Medulla oblongata (tissue), 1 donor: ENCODE measurements at regions not wholly inside any gene's neighbourhood (a gene's known extent, or its start where the extent isn't known, plus 50 kb on each side); places are given as distances from the start of the nearest gene placed in this dataset.
"Not testable (repeated sequence)": the region's sequence is repeated elsewhere in the genome, so short reads cannot be mapped to it uniquely, and the experiment has no call there.

Experiments
- DNase-seq: peaks from one replicate; pipeline ENCODE4 v3.0.0-alpha.2; 2015; ENCODE audit errors: extremely low spot score

DNA sequence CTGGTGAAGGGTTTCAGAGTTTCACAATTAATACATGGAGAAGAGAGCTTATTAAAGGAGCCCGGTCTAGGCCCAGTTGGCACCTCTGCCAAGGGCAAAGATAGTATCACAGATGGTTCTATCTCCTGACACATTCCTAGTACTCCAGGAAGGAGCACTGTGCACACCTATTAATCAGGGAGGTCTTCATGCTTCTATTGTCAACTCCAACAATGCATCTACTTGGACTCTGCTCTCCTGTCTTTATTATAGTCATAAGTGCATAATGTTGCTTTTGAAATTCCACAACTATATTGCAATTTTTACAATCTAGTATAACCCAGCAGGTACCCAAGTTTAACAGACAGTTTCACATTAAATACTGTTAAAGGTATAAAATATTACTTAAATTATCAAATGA lies 174.5 kb upstream of the TSC22D1 start:
- no peak for DNase-seq

DNA sequence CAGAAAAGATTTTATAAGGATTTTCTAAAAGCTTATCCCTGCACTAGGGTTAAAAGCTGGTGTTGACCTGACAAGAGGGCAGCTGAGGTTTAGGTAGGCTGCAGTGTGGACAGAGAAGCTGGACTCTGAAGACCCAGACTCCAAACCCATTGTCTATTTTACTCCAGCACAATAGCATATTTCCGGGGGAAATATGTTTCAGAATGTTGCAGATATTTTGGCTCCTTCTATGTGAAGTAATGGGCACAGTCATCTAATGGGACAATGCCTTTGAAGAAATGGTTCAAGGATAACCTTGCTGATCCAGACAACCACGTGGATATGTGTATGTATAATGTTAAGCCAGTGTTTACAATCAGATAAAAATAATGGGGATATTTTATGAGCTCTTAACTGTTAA lies 173.8 kb upstream of the TSC22D1 start:
- DNase-seq: no peak

DNA sequence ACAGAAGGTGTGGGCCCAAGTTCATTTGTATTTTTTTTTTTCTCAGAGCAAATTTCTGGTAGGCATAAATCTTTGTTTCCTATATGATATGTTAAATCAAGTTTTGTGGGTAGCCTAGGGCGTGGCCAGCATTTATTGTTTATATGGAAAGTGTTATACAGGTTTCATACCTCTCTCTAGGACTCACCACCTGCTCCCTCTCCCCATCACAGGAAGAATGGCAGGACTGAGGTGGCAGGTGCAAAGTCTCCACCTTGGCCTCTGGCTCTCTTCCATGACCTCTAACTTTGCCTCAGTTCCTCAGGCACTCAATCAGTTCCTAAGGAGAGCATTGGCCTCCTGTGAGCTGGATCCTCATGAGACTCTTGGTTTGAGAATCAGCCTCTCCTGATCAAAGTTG lies 172.3 kb upstream of the TSC22D1 start:
- DNase-seq: no peak

DNA sequence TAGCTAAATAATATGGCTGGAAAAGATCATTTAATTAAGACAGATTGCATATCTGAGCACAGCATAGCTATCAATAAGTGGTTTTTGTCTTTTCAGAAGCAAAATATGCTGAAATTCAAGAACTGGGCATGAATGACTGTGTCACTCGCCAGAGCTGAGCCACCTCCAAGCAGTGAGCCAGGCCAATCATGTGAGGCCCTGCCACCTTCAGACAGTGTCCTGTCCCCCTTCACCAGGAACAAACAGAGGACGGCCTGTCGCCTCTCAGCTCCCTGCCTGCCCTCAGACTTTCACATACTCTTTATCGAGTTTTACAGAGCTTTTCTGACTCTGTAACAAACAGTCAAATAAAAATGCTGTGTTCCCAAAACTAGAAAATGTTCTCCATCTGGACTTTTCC lies 171.0 kb upstream of the TSC22D1 start:
- DNase-seq: no peak

DNA sequence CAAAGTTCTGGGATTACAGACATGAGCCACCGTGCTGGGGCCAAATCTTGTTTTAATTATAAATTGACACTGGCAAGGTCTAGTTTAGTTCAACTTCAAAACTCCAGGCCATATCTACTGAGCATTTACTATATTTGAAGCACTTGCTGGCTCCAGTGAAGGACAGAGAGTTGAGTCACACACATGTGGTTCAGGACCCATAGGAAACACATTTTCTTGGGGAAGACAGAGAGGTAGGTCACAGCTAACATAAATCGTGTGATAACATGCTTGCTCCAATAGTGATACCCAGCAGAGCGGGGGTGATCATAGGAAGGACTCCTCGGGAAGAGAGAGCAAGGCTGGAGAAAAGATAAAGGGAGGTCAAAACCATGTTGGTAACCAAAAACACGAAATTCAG lies 170.6 kb upstream of the TSC22D1 start:
- DNase-seq: no peak

DNA sequence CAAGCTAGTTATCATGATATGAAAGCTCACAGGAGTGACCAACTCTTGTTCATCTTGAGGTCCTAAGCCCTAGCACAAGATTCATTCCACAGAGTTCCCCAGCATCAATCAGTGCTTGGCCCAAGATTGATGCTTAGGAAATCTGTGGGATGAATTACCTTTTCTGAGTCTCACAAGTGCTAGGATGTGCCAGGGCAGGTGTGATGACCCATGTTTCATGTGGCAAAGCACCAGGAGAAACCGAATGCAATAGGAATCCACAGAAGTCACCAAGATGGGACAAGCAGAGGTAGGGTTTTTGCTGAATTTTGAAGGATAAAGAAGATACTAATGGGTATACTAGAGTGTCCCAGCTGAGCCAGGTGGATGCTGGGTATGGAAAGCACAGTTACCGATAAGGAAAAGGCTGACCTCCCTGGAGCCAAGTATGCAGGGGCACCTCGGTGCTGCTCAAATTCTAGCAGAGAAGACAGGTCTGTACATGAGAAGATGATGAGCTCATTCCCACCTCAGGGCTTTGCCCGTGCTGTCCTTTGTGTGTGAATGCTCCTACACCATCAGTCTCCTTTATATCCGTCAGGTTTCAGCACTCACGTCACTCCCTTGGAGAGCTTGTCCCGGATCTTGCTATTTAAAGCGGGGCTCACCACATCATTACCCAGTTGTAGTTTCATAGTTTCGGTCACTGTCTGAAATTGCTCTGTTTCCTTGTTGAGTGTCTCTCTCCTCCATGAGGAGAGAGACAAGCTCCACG lies 168.9 kb upstream of the TSC22D1 start:
- no peak for DNase-seq

DNA sequence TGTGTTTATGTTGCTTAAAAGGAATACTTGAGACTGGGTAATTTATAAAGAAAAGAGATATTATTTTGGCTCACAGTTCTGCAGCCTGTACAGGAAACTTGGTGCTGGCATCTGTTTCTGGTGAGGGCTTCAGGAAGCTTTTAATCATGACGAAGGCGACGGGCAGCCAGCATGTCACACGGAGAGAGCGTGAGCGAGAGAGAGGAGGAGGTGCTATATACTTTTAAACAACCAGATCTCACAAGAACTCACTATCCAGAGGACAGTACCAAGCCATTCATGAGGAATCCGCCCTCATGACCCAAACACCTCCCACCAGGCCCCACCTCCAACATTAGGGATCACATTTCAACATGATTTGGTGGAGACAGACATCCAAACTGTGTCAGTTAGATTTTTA lies 163.4 kb upstream of the TSC22D1 start:
- no peak for DNase-seq

DNA sequence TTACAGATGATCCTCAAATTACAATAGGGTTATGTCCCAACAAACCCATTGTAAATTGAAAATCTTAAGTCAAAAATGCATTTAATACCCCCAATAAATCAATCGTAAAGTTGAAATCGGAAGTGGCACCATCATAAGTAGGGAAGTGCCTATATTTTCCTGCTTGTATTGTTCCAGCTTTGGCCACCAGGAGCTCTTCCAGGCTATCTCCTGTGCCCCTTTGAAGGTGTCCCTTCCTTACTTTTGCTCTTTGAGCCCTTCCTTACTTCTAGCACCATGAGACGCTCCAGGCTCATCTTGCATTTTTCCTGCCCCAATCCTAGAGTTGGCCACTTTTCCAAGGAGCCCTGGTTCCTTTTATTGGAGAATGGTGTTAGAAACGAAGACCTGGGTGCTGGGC lies 163.0 kb upstream of the TSC22D1 start:
- no peak for DNase-seq

DNA sequence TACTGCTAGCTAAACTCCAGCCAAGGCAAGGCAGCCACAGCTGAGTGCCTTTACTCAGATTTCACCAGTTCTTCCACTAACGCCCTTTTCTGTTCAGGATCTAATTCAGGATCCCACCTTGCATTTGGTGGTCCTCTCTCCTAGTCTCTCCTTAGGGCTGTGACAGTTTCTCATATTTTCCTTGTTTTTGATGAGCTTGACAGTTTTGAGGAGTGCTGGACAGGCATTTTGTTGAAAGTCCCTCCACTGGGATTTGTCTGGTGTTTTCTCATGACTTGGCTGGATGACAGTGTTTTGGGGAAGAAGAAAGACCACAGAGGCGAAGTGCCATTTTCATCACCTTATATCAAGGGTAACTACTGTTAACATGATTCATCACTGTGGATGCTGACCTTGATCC lies 162.3 kb upstream of the TSC22D1 start:
- DNase-seq: no peak

DNA sequence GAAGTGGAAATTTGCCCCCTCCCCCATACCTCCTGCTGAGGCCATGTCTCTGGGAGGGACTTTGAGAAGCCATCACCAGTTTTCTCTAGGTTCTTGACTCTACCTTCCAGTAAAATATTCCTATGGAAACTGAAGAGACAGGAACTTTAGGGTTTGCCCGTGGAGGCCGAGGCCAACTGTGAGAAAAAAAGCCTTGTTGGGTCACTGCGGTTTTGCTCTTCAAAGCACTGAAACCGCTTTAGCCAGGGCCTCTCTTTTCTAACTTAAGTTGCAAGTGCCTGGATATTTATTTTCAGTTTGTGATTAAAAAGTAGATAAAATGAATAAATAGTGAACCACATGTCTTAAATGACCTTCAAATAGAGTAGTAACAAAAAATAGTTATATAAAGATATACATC lies 159.7 kb upstream of the TSC22D1 start:
- DNase-seq: no peak

DNA sequence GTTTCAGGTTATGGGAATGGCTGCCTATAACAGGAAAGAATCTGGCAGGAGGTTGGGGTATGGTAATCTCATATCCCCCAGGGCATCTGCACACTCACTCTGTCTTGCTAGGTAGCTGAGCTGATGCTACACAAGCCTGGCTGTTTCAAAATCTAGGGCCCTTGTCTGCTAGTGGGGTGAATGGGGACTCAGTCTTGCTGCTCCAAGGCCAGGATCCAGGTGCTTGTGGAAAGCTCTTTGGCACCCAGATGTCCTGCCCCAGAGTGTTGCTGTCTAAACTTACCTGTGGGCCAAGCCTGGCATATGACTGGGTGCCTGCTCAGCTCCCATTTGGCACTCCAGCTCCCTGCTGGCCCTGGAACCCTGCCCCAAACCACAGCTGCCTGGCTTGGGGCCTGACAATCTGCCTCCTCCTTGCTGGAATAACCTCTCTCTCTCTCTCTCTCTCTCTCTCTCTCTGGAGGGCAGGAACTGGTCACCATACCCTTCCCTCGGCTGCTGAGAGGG lies 158.1 kb upstream of the TSC22D1 start:
- no peak for DNase-seq

DNA sequence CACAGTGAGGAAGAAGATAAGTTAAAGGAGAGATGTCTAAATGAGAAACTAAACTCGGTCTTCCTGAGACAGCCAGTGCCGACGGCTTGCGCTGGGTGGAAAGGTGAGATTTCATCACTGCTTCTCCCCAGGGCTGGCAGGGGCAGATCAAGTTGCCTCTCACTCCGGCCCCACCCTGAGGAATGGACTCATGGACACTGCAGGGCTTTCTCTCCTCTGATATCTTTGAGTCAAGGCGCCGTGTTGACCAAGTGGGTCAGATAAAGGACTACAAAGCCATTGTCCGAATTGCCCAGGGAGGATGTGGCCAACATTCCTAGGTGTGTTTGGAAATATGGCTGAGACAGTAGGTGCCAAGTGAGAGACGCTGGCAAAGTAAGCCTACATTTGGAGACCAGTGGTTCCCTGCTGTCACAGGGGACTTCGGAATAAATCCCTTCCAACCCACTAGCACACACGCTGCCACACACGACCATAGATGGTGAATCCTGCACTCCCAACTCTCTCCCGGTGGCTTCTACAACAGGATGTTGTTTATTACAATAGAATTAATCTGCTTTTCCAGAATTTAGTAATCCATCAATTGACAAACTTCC lies 156.5 kb upstream of the TSC22D1 start:
- no peak for DNase-seq

DNA sequence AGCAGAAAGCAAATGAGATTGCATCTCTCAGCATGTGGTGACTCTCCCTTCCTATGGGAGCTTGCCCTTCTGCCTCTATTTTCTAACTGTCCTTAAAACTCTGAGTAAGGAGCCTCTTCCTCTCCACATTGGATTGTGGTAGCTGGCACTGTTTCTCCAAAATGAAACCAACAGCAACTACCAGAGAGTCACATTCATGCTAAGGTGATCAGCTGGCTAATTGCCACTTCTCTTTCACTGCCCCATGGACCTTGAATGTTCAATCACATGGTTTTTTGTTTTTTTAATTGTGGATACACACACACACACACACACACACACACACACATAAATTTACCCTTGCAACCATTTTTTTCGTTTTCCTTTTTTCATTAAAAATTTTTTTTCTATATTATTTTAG lies 154.7 kb upstream of the TSC22D1 start:
- DNase-seq: no peak

DNA sequence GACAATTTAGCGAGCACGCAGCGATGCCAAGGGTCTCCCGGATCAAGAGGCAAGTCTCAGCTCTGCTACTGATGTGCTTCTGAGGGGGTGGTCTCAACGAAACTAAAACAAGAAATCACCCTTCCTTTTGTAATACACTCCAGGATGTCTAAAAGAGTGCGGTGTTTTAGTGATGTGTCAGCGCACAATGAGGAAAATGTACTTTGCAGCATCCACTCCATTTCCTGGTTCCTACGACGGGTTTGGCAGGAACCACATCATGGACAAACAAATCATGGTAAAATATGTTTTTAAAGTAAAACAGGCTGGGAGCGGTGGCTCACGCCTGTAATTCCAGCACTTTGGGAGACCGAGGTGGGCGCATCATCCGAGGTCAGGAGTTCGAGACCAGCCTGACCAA lies 154.0 kb upstream of the TSC22D1 start:
- DNase-seq: no peak

DNA sequence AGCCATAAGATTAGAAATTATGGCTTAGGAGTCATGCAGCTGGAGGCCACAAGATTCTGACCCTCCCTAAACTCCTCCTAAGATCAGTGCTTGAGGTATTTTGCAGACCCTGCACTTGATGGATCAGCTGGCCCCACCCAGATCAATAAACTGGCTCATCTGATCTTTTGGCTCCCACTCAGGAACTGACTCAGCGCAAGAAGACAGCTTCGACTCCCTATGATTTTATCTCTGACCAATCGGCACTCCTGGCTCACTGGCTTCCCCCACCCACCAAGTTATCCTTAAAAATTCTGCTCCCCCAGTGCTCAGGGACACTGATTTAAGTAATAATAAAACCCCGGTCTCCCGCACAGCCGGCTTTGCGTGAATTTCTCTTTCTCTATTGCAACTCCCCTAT lies 151.5 kb upstream of the TSC22D1 start:
- DNase-seq: not testable (repeated sequence)

DNA sequence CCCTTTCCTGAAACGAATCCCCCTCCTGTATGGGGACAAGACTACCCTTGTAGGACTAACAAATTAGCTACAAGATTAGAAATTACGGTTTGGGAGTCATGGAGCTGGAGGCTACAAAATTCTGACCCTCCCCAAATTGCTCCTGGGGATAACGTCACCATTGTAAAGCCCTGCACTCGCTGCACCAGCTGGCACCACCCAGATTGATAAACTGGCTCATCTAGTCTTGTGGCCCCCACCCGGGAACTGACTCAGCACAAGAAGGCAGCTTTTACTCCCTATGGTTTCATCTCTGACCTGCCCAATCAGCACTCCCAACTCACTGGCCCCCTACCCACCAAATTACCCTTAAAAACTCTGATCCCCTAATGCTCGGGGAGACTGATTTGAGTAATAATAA lies 150.6 kb upstream of the TSC22D1 start:
- no peak for DNase-seq

DNA sequence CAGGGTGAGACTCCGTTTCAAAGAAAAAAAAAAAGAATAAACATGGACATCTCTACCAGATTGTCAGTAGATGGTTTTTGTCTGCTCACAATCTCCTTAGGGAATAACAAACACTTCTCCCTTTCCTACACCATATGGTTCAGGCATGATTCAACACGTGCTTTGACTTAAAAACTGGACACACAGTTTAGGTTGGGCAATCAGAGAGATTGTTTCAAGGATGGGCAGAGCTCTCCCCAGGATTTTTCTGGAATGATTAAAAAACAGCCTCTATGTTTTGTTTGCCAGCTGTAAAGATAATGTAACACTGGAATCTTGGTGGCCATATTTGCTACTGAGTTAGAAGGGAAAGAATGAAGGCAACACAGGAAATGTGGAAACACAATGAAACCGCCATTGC lies 150.1 kb upstream of the TSC22D1 start:
- no peak for DNase-seq

DNA sequence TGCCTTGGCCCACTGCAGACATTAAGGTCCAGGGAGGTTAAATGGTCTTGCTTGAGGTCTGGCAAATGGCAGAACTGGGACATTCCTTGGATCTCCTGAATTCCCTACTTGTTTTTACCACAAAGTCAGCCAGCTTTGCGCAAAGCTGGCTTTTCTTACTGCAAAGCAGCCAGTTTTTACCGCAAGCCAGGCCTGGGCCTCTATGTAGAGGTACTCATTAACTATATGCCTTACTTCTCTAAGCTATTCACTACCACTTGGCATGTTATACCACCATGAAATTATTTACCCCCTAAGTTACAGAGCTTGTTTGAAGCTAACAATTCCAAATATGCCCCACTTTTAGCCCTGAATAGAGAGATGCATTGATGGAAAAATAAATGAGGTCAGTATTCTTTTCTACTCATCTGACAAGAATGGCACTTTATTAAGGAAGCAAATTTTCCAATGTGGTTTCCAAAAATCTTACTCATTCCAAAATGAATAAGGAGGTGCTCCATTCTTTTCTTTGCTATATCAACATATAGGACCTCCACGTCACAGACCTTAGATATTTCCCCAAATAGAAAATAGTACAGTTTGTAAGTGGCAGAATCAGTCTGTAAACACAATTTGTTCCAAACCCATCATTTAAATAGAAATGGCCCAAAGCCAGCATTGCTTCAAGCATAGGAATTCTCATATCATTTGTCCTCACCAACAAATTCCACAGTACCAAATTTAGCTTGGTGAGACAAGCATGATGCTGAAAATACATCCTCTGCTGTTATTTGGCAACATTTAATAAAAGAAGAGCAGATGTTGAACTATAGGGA lies 143.9 kb upstream of the TSC22D1 start:
- DNase-seq: no peak

DNA sequence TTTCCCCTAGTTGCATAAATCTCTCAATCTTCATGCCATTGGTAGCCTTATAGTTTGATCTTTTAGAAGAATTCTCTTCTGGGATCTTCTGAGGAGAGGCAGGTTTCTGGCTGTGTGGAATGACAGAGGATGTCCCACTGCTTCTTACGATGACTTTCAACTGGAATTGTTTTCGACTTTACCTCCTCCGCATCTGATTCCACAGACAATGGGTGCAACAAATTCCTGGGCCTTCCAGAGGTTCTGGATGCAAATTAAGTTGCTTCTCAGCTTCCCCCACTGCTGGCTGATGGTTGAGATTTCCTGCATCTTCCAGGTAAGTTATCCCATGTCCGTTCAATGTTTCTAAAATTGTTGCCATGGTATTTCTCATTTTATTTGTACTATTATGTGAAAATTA lies 142.3 kb upstream of the TSC22D1 start:
- DNase-seq: no peak

DNA sequence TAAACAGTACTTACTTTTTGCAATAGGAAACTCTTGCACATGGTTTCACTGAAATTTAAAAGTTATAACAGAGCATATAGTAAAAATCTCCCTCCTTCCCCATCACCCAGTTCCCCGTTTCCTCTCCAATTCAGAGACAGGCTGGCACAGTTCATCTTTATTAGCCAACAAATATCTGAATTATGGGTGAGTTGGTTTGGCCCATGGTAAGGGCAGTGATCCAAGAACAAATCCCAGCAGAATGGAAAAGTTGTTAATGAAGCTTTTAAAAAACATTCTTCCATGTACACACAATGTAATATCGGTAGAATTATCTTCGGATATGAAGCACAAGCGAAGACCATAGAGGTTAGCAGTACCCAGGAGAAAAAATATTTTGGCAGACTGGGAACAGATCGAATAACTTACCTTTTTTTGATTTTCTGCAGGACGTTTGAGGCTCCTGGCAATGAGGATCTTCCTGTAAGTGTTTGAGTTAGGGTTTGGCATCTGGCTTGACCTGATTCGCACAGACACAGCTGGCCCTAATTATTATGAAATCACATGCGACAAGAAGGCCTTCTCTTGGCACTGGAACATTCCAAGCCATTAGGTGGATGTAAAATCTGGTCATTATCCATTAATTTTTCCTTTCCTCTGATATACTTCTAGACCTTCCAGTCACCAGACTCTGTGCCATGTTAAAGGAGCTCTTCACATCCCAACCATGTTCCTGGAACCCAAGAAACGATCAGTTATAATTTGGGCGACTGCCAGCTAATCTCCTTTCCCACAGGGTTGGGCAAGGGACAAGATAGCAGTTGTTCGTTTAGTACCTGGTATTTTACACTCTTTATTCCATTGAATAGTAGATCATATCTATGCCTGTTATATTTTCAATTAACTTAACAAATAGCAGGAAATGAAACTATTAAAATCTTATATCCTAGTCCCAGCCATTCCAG lies 139.4 kb upstream of the TSC22D1 start:
- no peak for DNase-seq

DNA sequence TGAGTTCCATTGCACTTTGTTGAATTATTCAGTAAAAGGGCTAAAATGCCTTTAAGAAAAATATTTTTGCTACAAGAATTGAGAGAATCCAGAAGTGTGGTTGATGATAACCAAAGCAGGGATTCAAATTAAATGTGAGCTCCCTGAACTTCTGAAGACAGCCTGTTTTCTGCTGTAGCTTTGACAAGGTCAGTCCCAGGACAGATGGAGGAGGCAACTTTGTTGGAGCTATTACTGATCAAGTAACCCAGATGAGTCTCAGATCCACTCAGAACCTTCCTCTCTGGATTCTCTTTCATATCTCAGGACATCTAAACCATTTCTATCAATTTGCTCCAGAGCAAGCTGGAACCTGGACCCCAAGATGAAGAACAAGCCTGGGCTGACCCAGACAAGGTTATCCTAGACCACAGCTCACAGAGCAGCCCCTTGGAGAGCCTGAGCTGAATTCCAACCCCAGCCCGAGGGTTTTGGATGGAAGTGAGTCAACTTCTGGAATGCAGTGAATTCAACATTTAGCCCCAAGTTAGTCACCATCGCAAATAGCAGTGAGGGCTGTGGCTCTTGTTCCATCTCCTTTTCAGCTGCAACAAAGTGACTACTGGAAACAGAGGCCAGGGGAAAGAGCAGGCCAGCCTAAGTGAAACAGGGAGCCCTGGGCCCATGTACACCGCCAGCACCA lies 137.8 kb upstream of the TSC22D1 start:
- no peak for DNase-seq
